Urothelium cell line (cell line): ENCODE measurements at regions not wholly inside any gene's neighbourhood (a gene's known extent, or its start where the extent isn't known, plus 50 kb on each side); places are given as distances from the start of the nearest gene placed in this dataset.
A peak's percentile ranks its signal among the peaks of the same experiment; 100 is the strongest.

Source experiments
- DNase-seq: peaks from one replicate; pipeline ENCODE4 v3.0.0; 2011; ENCODE audit warnings: low spot score, mixed read lengths
- FAIRE-seq: peaks from 2 replicates; lab custom pipeline; 2011; peaks lifted over from hg19 to GRCh38; lab: Jason Lieb, UNC

- FAIRE-seq = no peak
- no peak for DNase-seq
These were observed 459.9 kb upstream of the ZNF462 start for GRCh38 chr9:106403081-106403480.

- FAIRE-seq (no peak), DNase-seq (no peak)
These were observed 458.8 kb upstream of the ZNF462 start for GRCh38 chr9:106404137-106404536.

GRCh38 chr9:106405871-106406435, 457.0 kb upstream of the ZNF462 start:
- DNase-seq (no peak), FAIRE-seq (no peak)

DNA sequence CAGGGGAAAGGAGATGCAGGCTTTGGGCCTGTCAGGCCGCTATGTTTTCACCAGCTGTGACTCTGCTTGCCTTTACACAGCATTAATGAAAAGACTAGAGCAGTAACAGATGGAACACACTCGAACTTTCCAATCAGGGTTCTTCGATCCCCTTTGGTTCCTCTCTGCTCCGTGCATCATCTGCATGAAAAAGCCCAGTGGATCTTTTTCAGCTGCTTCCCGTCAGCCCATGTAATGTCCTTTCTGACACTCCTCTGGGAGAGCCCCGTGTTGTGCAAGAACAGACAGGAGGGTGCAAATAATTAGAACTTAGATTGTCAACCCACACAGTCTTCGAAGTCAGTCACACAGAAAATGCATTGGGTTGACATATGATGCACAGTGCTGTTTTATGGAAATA, 448.9 kb upstream of the ZNF462 start:
- FAIRE-seq = no peak
- no peak for DNase-seq

DNA sequence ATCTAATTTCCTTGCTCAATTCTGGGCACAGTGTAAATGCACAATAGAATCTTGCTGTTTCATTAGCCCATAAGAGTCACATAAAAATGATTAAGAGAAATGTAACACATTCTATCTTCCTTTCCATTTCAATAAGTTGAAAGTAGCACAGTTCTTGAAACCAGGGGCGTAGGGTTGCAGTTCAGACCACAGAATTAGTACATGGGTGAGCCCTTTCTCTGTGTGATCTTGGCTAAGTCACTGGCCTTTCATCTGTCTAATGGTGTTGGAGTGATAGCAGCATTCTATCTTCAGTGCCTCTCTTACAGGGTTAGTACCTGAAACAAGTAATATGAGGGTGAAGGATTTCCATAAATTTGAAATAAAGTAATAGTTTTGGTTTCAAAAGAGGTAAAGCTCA, 445.3 kb upstream of the ZNF462 start:
- FAIRE-seq (no peak), DNase-seq (no peak)

- FAIRE-seq (no peak), DNase-seq (peak; percentile 33)
These were observed 443.1 kb upstream of the ZNF462 start for GRCh38 chr9:106419829-106420228.

- DNase-seq (peak; percentile 79), FAIRE-seq (no peak)
These were observed 442.4 kb upstream of the ZNF462 start for GRCh38 chr9:106420511-106420944.

- DNase-seq (no peak), FAIRE-seq (no peak)
These were observed 441.2 kb upstream of the ZNF462 start for GRCh38 chr9:106421772-106422171.

GRCh38 chr9:106423575-106423974, 439.4 kb upstream of the ZNF462 start:
- no peak for FAIRE-seq
- no peak for DNase-seq

GRCh38 chr9:106432631-106433030, 430.3 kb upstream of the ZNF462 start:
- DNase-seq (no peak), FAIRE-seq (no peak)

GRCh38 chr9:106438928-106439327, 424.0 kb upstream of the ZNF462 start:
- FAIRE-seq = no peak
- no peak for DNase-seq

GRCh38 chr9:106441283-106441682, 421.7 kb upstream of the ZNF462 start:
- DNase-seq (no peak), FAIRE-seq (no peak)

- FAIRE-seq (no peak), DNase-seq (no peak)
These were observed 419.4 kb upstream of the ZNF462 start for GRCh38 chr9:106443520-106443919.

GRCh38 chr9:106445107-106445506, 417.9 kb upstream of the ZNF462 start:
- no peak for FAIRE-seq

GRCh38 chr9:106449336-106449927, 413.5 kb upstream of the ZNF462 start:
- no peak for DNase-seq
- FAIRE-seq = no peak

More at GRCh38 chr9:106445107-106445506, 417.9 kb upstream of the ZNF462 start:
- DNase-seq = no peak

- DNase-seq (no peak), FAIRE-seq (no peak)
These were observed 412.4 kb upstream of the ZNF462 start for GRCh38 chr9:106450549-106450948.

- FAIRE-seq (no peak), DNase-seq (no peak)
These were observed 411.7 kb upstream of the ZNF462 start for GRCh38 chr9:106451223-106451622.

GRCh38 chr9:106456581-106456980, 406.4 kb upstream of the ZNF462 start:
- DNase-seq (no peak), FAIRE-seq (no peak)

DNA sequence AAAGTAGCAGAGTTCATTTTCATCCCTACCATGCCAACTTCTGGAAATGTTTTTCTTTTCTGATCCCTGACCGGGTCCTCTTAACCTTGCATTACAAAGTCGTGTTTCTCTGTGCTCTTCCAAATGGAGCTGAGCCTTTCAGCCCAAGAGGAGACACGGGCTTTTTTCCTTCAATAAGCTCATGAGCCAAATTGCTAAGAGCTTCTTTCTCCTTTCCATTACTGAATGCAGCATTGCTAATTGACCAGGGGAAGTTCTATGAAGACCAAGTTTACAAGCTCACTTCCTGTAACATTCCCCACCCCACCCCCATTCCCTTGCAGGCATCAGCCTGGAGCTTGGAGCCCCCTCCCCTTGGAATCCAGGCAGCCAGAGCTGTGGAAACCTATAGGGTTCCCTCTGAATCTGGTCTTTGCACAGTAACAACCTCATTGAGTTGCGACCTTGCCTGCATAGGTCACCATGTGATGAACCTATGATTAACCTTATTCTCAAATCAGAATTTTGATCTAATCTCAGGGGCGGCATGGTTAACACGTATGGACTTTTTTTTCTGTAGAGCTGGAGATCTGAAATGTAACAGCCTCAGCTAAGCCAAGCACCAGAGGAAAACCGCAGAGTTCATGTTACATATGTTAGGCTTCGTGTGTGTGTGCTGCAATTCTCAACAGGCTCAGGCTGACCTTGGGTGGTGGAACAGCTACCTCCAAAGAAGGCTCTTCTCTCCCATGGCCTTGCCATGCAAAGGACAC, 395.7 kb upstream of the ZNF462 start:
- FAIRE-seq = no peak

GRCh38 chr9:106467865-106468164, 395.2 kb upstream of the ZNF462 start:
- DNase-seq (no peak), FAIRE-seq (no peak)

More for the DNA sequence above, 395.7 kb upstream of the ZNF462 start:
- DNase-seq = no peak

DNA sequence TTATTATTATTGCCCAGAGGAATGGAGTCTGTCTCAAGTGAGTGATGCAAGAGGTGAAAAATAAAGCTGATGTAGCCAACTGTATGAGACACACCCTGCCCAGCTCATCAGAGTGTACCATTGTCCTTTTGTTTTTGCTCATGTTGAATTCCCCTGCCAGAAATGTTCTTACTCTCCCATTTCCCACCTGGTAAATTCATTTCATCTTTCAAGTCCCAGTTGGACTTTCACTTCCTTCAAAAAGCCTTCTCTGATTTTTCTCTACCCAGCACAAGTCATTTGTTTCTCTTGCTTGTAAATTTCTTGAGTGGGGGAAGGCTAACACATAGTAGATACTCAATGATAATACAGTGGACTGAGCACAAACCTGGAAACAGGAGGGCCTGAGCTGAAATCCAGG, 394.5 kb upstream of the ZNF462 start:
- no peak for DNase-seq
- no peak for FAIRE-seq

- FAIRE-seq (no peak), DNase-seq (no peak)
These were observed 384.7 kb upstream of the ZNF462 start for GRCh38 chr9:106478312-106478711.
